IMR-90 (cell line): ENCODE measurements at regions not wholly inside any gene's neighbourhood (a gene's known extent, or its start where the extent isn't known, plus 50 kb on each side); places are given as distances from the start of the nearest gene placed in this dataset.

ENCODE experiments used
- ATAC-seq: fragments of 200-7000 bp; cut with Tn5 transposase; 2 replicates; pipeline ENCODE4 v1.9.1; 2020; ENCODE audit warnings: low read depth, mild to moderate bottlenecking, moderate library complexity
- BruUV-seq: library from RNA; stranded (reverse); fragments of 400-500 nt; replicated peaks from 2 replicates; lab custom pipeline; 2021; lab: Mats Ljungman, UMichigan
- CTCF ChIA-PET: fragments of 300-600 bp; formaldehyde crosslinking; extraction: SDS; loops from one replicate; lab custom pipeline; 2021; ENCODE audit warnings: antibody characterized with exemption; lab: Yijun Ruan, JAX
- POLR2A ChIA-PET: fragments of 300-600 bp; sonication (Branson Sonifier 250); formaldehyde crosslinking; loops from one replicate; lab custom pipeline; 2022; ENCODE audit warnings: antibody characterized with exemption; ENCODE audit not compliant: unreplicated experiment; lab: Charles Lee
- DNase-seq: peaks from one replicate; pipeline ENCODE4 v3.0.0; 2013
- H2AFZ ChIP-seq: replicated peaks from 2 replicates; pipeline ENCODE3; 2013; ENCODE audit warnings: low read length, mild to moderate bottlenecking; ENCODE audit not compliant: poor library complexity
- H2AK5ac ChIP-seq: 2 replicates; pipeline ENCODE4 v1.6.1; 2013; ENCODE audit warnings: low read depth, low read length, inconsistent platforms
- H2AK9ac ChIP-seq: replicated peaks from 2 replicates; pipeline ENCODE3; 2013; ENCODE audit warnings: mild to moderate bottlenecking, low read depth, low read length, moderate library complexity; ENCODE audit not compliant: poor library complexity
- H2BK120ac ChIP-seq: 2 replicates; pipeline ENCODE4 v1.6.1; 2013; ENCODE audit warnings: low read depth, low read length, inconsistent platforms
- H2BK15ac ChIP-seq: 3 replicates; pipeline ENCODE4 v1.6.1; 2013; ENCODE audit warnings: low read depth, low read length, inconsistent platforms
- H2BK20ac ChIP-seq: 2 replicates; pipeline ENCODE4 v1.6.1; 2013; ENCODE audit warnings: low read depth, mild to moderate bottlenecking, inconsistent platforms, low read length, moderate library complexity
- H2BK5ac ChIP-seq: 2 replicates; pipeline ENCODE4 v1.6.1; 2013; ENCODE audit warnings: mild to moderate bottlenecking, low read depth, low read length, inconsistent platforms; ENCODE audit not compliant: poor library complexity, severe bottlenecking
- H3K14ac ChIP-seq: replicated peaks from 2 replicates; pipeline ENCODE4 v1.6.1; 2013; ENCODE audit warnings: low read depth, low read length, inconsistent platforms
- H3K18ac ChIP-seq: 2 replicates; pipeline ENCODE4 v1.6.1; 2013; ENCODE audit warnings: low read depth, low read length, control low read depth
- H3K23ac ChIP-seq: 2 replicates; pipeline ENCODE4 v1.6.1; 2013; ENCODE audit warnings: low read depth, low read length, inconsistent platforms
- H3K27ac ChIP-seq: 2 replicates; pipeline ENCODE4 v1.5.1; 2013; ENCODE audit warnings: mild to moderate bottlenecking, control low read depth, low read length; ENCODE audit not compliant: insufficient read depth
- H3K27me3 ChIP-seq: 2 replicates; pipeline ENCODE4 v1.6.1; 2013; ENCODE audit warnings: low read length; ENCODE audit not compliant: control insufficient read depth, insufficient read depth
- H3K36me3 ChIP-seq: 2 replicates; pipeline ENCODE4 v1.6.1; 2013; ENCODE audit warnings: low read length, mixed read lengths; ENCODE audit not compliant: control insufficient read depth, insufficient read depth
- H3K4ac ChIP-seq: 2 replicates; pipeline ENCODE4 v1.6.1; 2013; ENCODE audit warnings: low read depth, low read length, inconsistent platforms
- H3K4me1 ChIP-seq: 2 replicates; pipeline ENCODE4 v1.6.1; 2013; ENCODE audit warnings: low read length, mixed read lengths; ENCODE audit not compliant: control insufficient read depth, insufficient read depth
- H3K4me2 ChIP-seq: 2 replicates; pipeline ENCODE4 v1.6.1; 2013; ENCODE audit warnings: low read depth, mild to moderate bottlenecking, control low read depth, low read length, moderate library complexity
- H3K4me3 ChIP-seq: 2 replicates; pipeline ENCODE4 v1.5.1; 2013; ENCODE audit warnings: low read depth, mild to moderate bottlenecking, control low read depth, low read length, moderate library complexity; ENCODE audit not compliant: insufficient read depth
- H3K56ac ChIP-seq: 2 replicates; pipeline ENCODE4 v1.6.1; 2013; ENCODE audit warnings: low read length, inconsistent platforms; ENCODE audit not compliant: insufficient read depth; ENCODE audit errors: extremely low read depth
- H3K79me1 ChIP-seq, 2 experiments: 2 replicates each; pipeline ENCODE4 v1.6.1; 2013; ENCODE audit warnings: low read length in 2 of 2, inconsistent platforms in 1 of 2, low read depth in 1 of 2
- H3K9ac ChIP-seq: 2 replicates; pipeline ENCODE4 v1.6.1; 2013; ENCODE audit warnings: low read depth, low read length, control low read depth
- H3K9me1 ChIP-seq: 2 replicates; pipeline ENCODE4 v1.6.1; 2013; ENCODE audit warnings: low read length, inconsistent platforms; ENCODE audit not compliant: insufficient read depth
- H3K9me3 ChIP-seq: 2 replicates; pipeline ENCODE4 v1.6.1; 2013; ENCODE audit warnings: low read length; ENCODE audit not compliant: control insufficient read depth, insufficient read depth
- H4K20me1 ChIP-seq: 2 replicates; pipeline ENCODE4 v1.6.1; 2013; ENCODE audit warnings: low read length, inconsistent platforms; ENCODE audit not compliant: insufficient read depth
- H4K5ac ChIP-seq: 2 replicates; pipeline ENCODE4 v1.6.1; 2013; ENCODE audit warnings: mild to moderate bottlenecking, low read depth, low read length, control low read depth
- H4K8ac ChIP-seq, 2 experiments: 2 replicates each; pipeline ENCODE4 v1.6.1; 2013; ENCODE audit warnings: low read depth in 2 of 2, low read length in 2 of 2, control low read depth in 1 of 2, inconsistent platforms in 1 of 2
- H4K91ac ChIP-seq: 2 replicates; pipeline ENCODE4 v1.6.1; 2013; ENCODE audit warnings: low read depth, low read length, inconsistent platforms; ENCODE audit not compliant: insufficient read depth
- BHLHE40 ChIP-seq: fragments of 150-350 bp; IDR thresholded peaks from 2 replicates; pipeline ENCODE4 v1.6.1; 2016; ENCODE audit warnings: mild to moderate bottlenecking, low read depth, low read length
- CEBPB ChIP-seq: IDR thresholded peaks from 2 replicates; pipeline ENCODE4 v1.6.1; 2012; ENCODE audit warnings: low read depth, low read length, improper control_type of control experiment
- CHD1 ChIP-seq: IDR thresholded peaks from 2 replicates; pipeline ENCODE4 v1.6.1; 2012; ENCODE audit warnings: low read depth, low read length, improper control_type of control experiment
- FOS ChIP-seq: fragments of 150-350 bp; IDR thresholded peaks from 2 replicates; pipeline ENCODE4 v1.6.1; 2016; ENCODE audit warnings: low read depth, low read length
- MAFK ChIP-seq: IDR thresholded peaks from 2 replicates; pipeline ENCODE4 v1.6.1; 2012; ENCODE audit warnings: low read depth, low read length, improper control_type of control experiment
- MAZ ChIP-seq: IDR thresholded peaks from 2 replicates; pipeline ENCODE4 v1.6.1; 2012; ENCODE audit warnings: low read depth, mild to moderate bottlenecking, low read length, improper control_type of control experiment, moderate library complexity, borderline replicate concordance
- MXI1 ChIP-seq: IDR thresholded peaks from 2 replicates; pipeline ENCODE4 v1.6.1; 2012; ENCODE audit warnings: low read depth, mild to moderate bottlenecking, low read length, moderate library complexity, borderline replicate concordance
- NFE2L2 ChIP-seq: fragments of 150-350 bp; IDR thresholded peaks from 2 replicates; pipeline ENCODE4 v1.6.1; 2016; ENCODE audit warnings: low read depth, mild to moderate bottlenecking, low read length
- POLR2A ChIP-seq: IDR thresholded peaks from 2 replicates; pipeline ENCODE4 v1.6.1; 2012; ENCODE audit warnings: mild to moderate bottlenecking, low read depth, low read length
- RAD21 ChIP-seq: IDR thresholded peaks from 2 replicates; pipeline ENCODE4 v1.6.1; 2012; ENCODE audit warnings: low read length, improper control_type of control experiment
- RCOR1 ChIP-seq: IDR thresholded peaks from 2 replicates; pipeline ENCODE4 v1.6.1; 2012; ENCODE audit warnings: mild to moderate bottlenecking, low read length, improper control_type of control experiment; ENCODE audit not compliant: insufficient replicate concordance
- RFX5 ChIP-seq: IDR thresholded peaks from 2 replicates; pipeline ENCODE4 v1.8.0; 2012; ENCODE audit warnings: low read depth, mild to moderate bottlenecking, low read length, moderate library complexity
- SMC3 ChIP-seq: fragments of 150-350 bp; IDR thresholded peaks from 2 replicates; pipeline ENCODE4 v1.6.1; 2016; ENCODE audit warnings: low read depth, mild to moderate bottlenecking, antibody characterized with exemption, low read length, moderate library complexity
- WGBS, 2 experiments: methylation state at CpG; one replicate each; pipeline versions ENCODE4 v1.1.5 to v1.1.7; 2013; ENCODE audit warnings: missing lambda C conversion rate in 2 of 2; ENCODE audit not compliant: insufficient read length in 1 of 2; ENCODE audit errors: extremely low coverage in 2 of 2; 5-methylcytosine and 5-hydroxymethylcytosine counted together
- dilution Hi-C: fragments of 300-500 bp; cut with HindIII; formaldehyde crosslinking; loops from one replicate; pipeline ENCODE4 v1.14.3; 2018; ENCODE audit warnings: low sequenced_read_pairs; ENCODE audit not compliant: unreplicated experiment
- in situ Hi-C: fragments of 300-500 bp; cut with MboI; formaldehyde crosslinking; loops from 3 replicates; pipeline ENCODE4 v1.14.3; 2019; ENCODE audit warnings: low sequenced_read_pairs, inconsistent platforms, mixed read lengths
- intact Hi-C: fragments of 100-400 bp; cut with micrococcal nuclease; formaldehyde crosslinking; loops from 2 replicates; pipeline ENCODE4 v1.10.0; 2022
- TF ChIP-seq, protein P1 (sequence below): fragments of 150-350 bp; IDR thresholded peaks from 2 replicates; pipeline ENCODE4 v1.6.1; 2017; ENCODE audit warnings: mild to moderate bottlenecking, antibody characterized with exemption, low read length, low read depth
- TF ChIP-seq, protein P2 (sequence below): fragments of 150-350 bp; IDR thresholded peaks from 2 replicates; pipeline ENCODE4 v1.6.1; 2016; ENCODE audit warnings: low read depth, mild to moderate bottlenecking, low read length, moderate library complexity, borderline replicate concordance
- TF ChIP-seq, protein P3 (sequence below): conservative IDR thresholded peaks from 2 replicates; pipeline ENCODE4 v1.5.1; 2012; ENCODE audit warnings: mild to moderate bottlenecking, low read depth, low read length, improper control_type of control experiment

DNA sequence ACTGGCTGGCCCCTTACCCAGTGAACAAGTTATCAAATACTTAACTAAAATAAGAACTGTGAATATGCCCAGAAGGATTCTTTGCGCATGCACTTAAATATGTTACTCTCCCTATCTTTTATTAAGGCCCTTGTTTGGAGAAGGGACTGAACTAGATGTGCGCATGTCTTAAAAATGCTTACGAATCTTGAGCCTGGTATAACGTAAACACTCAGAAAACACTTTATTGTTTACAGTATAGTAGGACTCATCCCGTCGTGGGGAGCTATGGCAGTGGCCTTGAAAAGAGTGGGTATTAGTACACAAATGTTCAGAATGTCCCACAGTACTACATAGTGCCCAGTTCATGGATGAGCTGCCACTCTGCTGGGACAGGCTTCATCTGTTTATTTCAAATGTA lies 75.9 kb upstream of the MAP4K3 start:
- no TSS peak for BruUV-seq
- Histone ChIP-seq H2BK120ac (peak overlapping the region; percentile 58), H4K8ac (peak overlapping the region; percentile 8 to 76; a peak in 3 of 4 replicates), H3K4ac (peak overlapping the region; percentile 90), H3K56ac (peak overlapping the region; percentile 25; the same call in 1 of the 2 replicates), H3K23ac (peak overlapping the region; percentile 53; the same call in 1 of the 2 replicates), H3K79me1 (peaks cover 0 to 21% of the 10 kb centered on the region in 2 experiments; a peak in 2 of 4 replicates), H4K20me1 (no peaks in the 10 kb centered on the region), H3K4me1 (peaks cover 33% of the 10 kb centered on the region), H3K14ac (peak overlapping the region; percentile 23), H3K9me3 (no peaks in the 10 kb centered on the region), H3K9me1 (peaks cover 28% of the 10 kb centered on the region), H3K4me2 (peak overlapping the region; percentile 6; the same call in 1 of the 2 replicates), H4K5ac (peak overlapping the region; percentile 82), H4K91ac (peak overlapping the region; percentile 85), H2BK15ac (peak overlapping the region; percentile 76), H2BK20ac (peak overlapping the region; percentile 88), H3K9ac (no peak overlapping the region), H2AK9ac (peak overlapping the region; percentile 38), H3K27ac (peak overlapping the region; percentile 40; the same call in 1 of the 2 replicates), H3K36me3 (no peaks in the 10 kb centered on the region), H2BK5ac (peak overlapping the region; percentile 51), H2AFZ (peak overlapping the region; percentile 59), H2AK5ac (peak overlapping the region; percentile 41), H3K4me3 (no peak overlapping the region), H3K18ac (peak overlapping the region; percentile 92), H3K27me3 (no peaks in the 10 kb centered on the region)
- intact Hi-C loops (loop anchor here (1.0 to 2.0 kb wide), 3 partner anchors 76 to 184 kb away; partner anchors contain the start of gene MAP4K3), dilution Hi-C loops (no loop called here), in situ Hi-C loops (no loop called here)
- TF ChIP-seq SMC3 (no peak), RAD21 (no peak), FOS (no peak), CEBPB (no peak), CHD1 (no peak), MXI1 (no peak), RCOR1 (no peak), BHLHE40 (no peak), RFX5 (no peak), MAZ (no peak), POLR2A (no peak), NFE2L2 (no peak), MAFK (no peak)
- TF ChIP-seq, protein P1, sequence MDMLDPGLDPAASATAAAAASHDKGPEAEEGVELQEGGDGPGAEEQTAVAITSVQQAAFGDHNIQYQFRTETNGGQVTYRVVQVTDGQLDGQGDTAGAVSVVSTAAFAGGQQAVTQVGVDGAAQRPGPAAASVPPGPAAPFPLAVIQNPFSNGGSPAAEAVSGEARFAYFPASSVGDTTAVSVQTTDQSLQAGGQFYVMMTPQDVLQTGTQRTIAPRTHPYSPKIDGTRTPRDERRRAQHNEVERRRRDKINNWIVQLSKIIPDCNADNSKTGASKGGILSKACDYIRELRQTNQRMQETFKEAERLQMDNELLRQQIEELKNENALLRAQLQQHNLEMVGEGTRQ, result no peak
- TF ChIP-seq, protein P2, sequence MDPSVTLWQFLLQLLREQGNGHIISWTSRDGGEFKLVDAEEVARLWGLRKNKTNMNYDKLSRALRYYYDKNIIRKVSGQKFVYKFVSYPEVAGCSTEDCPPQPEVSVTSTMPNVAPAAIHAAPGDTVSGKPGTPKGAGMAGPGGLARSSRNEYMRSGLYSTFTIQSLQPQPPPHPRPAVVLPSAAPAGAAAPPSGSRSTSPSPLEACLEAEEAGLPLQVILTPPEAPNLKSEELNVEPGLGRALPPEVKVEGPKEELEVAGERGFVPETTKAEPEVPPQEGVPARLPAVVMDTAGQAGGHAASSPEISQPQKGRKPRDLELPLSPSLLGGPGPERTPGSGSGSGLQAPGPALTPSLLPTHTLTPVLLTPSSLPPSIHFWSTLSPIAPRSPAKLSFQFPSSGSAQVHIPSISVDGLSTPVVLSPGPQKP, result no peak
- TF ChIP-seq, protein P3, sequence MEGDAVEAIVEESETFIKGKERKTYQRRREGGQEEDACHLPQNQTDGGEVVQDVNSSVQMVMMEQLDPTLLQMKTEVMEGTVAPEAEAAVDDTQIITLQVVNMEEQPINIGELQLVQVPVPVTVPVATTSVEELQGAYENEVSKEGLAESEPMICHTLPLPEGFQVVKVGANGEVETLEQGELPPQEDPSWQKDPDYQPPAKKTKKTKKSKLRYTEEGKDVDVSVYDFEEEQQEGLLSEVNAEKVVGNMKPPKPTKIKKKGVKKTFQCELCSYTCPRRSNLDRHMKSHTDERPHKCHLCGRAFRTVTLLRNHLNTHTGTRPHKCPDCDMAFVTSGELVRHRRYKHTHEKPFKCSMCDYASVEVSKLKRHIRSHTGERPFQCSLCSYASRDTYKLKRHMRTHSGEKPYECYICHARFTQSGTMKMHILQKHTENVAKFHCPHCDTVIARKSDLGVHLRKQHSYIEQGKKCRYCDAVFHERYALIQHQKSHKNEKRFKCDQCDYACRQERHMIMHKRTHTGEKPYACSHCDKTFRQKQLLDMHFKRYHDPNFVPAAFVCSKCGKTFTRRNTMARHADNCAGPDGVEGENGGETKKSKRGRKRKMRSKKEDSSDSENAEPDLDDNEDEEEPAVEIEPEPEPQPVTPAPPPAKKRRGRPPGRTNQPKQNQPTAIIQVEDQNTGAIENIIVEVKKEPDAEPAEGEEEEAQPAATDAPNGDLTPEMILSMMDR, result no peak
- POLR2A ChIA-PET, result no interaction called here
- WGBS, 2 experiments, result no CpG with 5 or more reads among the region's 6 CpGs
- ATAC-seq (peak; percentile 9), DNase-seq (peak; percentile 54)
- CTCF ChIA-PET, result interaction anchor here (0.8 to 2.3 kb wide), 4 partner anchors 11 to 218 kb away, joined by 3 to 6 read pairs (median 4); no protein-coding TSS in a partner anchor
